WTC11 (cell line): ENCODE measurements at regions not wholly inside any gene's neighbourhood (a gene's known extent, or its start where the extent isn't known, plus 50 kb on each side); places are given as distances from the start of the nearest gene placed in this dataset.

Experiments
- ATAC-seq: fragments of 200-7000 bp; cut with Tn5 transposase; 2 replicates; pipeline ENCODE4 v1.10.0; 2021; ENCODE audit warnings: mild to moderate bottlenecking, moderate library complexity
- CTCF ChIA-PET: fragments of 300-600 bp; sonication (Branson Sonifier 250); formaldehyde crosslinking; loops from one replicate; lab custom pipeline; 2021; ENCODE audit warnings: antibody characterized with exemption; lab: Charles Lee
- POLR2A ChIA-PET: fragments of 350-600 bp; sonication (Branson Sonifier 250); formaldehyde crosslinking; loops from one replicate; lab custom pipeline; 2021; ENCODE audit warnings: antibody characterized with exemption; lab: Charles Lee
- DNase-seq: peaks from one replicate; pipeline ENCODE4 v3.0.0; 2021; ENCODE audit warnings: low spot score
- H3K27ac Mint-ChIP-seq: 2 replicates; pipeline ENCODE4 v1.8.0; 2021; ENCODE audit warnings: mixed read lengths
- H3K27me3 Mint-ChIP-seq: 2 replicates; pipeline ENCODE4 v1.8.0; 2021; ENCODE audit warnings: low read depth, mild to moderate bottlenecking, moderate library complexity, mixed read lengths
- H3K36me3 Mint-ChIP-seq: 2 replicates; pipeline ENCODE4 v1.8.0; 2021; ENCODE audit warnings: mixed read lengths
- H3K4me1 Mint-ChIP-seq: 2 replicates; pipeline ENCODE4 v1.8.0; 2022; ENCODE audit warnings: mixed read lengths
- H3K4me3 Mint-ChIP-seq: 2 replicates; pipeline ENCODE4 v1.8.0; 2021; ENCODE audit warnings: mild to moderate bottlenecking, moderate library complexity, mixed read lengths
- H3K9me3 Mint-ChIP-seq: 2 replicates; pipeline ENCODE4 v1.8.0; 2021; ENCODE audit warnings: mixed read lengths
- FOXP1 ChIP-seq: sonication (generic); formaldehyde crosslinking; IDR thresholded peaks from 2 replicates; pipeline ENCODE4 v1.8.0; 2022; ENCODE audit warnings: missing genetic modification reagents, mild to moderate bottlenecking, moderate library complexity, borderline replicate concordance
- GRHL2 ChIP-seq: fragments of 250-450 bp; sonication (Bioruptor Pico); IDR thresholded peaks from 2 replicates; pipeline ENCODE4 v1.8.0; 2022; ENCODE audit warnings: mild to moderate bottlenecking, moderate library complexity; ENCODE audit not compliant: insufficient replicate concordance, severe bottlenecking
- JUN ChIP-seq: sonication (generic); formaldehyde crosslinking; IDR thresholded peaks from 2 replicates; pipeline ENCODE4 v1.8.0; 2023; ENCODE audit warnings: mild to moderate bottlenecking, missing genetic modification reagents
- OVOL2 ChIP-seq: fragments of 250-450 bp; sonication (Bioruptor Pico); IDR thresholded peaks from 2 replicates; pipeline ENCODE4 v1.9.0; 2021; ENCODE audit warnings: mild to moderate bottlenecking, borderline replicate concordance
- PREB ChIP-seq: sonication (generic); formaldehyde crosslinking; IDR thresholded peaks from 2 replicates; pipeline ENCODE4 v1.8.1; 2022; ENCODE audit warnings: mild to moderate bottlenecking, missing genetic modification reagents, moderate library complexity, borderline replicate concordance
- SMAD3 ChIP-seq: sonication (generic); formaldehyde crosslinking; IDR thresholded peaks from 2 replicates; pipeline ENCODE4 v1.8.0; 2022; ENCODE audit warnings: missing genetic modification reagents, mild to moderate bottlenecking, borderline replicate concordance
- SMAD4 ChIP-seq: sonication (generic); formaldehyde crosslinking; IDR thresholded peaks from 2 replicates; pipeline ENCODE4 v1.8.0; 2022; ENCODE audit warnings: mild to moderate bottlenecking, missing genetic modification reagents
- SOX15 ChIP-seq: fragments of 250-450 bp; sonication (Bioruptor Pico); IDR thresholded peaks from 2 replicates; pipeline ENCODE4 v1.9.0; 2021; ENCODE audit warnings: mild to moderate bottlenecking
- ZMAT4 ChIP-seq: fragments of 250-450 bp; sonication (Bioruptor Pico); IDR thresholded peaks from 2 replicates; pipeline ENCODE4 v1.9.0; 2021; ENCODE audit warnings: mild to moderate bottlenecking
- ZNF232 ChIP-seq: sonication (generic); formaldehyde crosslinking; IDR thresholded peaks from 2 replicates; pipeline ENCODE4 v1.8.0; 2022; ENCODE audit warnings: mild to moderate bottlenecking, missing genetic modification reagents
- TF ChIP-seq, protein P1 (sequence below): sonication (generic); formaldehyde crosslinking; IDR thresholded peaks from 2 replicates; pipeline ENCODE4 v1.8.0; 2022; ENCODE audit warnings: mild to moderate bottlenecking, missing genetic modification reagents
- TF ChIP-seq, protein P2 (sequence below): fragments of 250-450 bp; sonication (Bioruptor Pico); IDR thresholded peaks from 2 replicates; pipeline ENCODE4 v1.9.0; 2021; ENCODE audit warnings: mild to moderate bottlenecking
- TF ChIP-seq, protein P3 (sequence below): sonication (generic); formaldehyde crosslinking; IDR thresholded peaks from 2 replicates; pipeline ENCODE4 v1.8.0; 2023; ENCODE audit warnings: mild to moderate bottlenecking, missing genetic modification reagents
- TF ChIP-seq, protein P4 (sequence below): sonication (generic); formaldehyde crosslinking; IDR thresholded peaks from 2 replicates; pipeline ENCODE4 v1.8.1; 2022; ENCODE audit warnings: low read depth, mild to moderate bottlenecking, moderate library complexity, missing genetic modification reagents, borderline replicate concordance
- TF ChIP-seq, protein P5 (sequence below): sonication (generic); formaldehyde crosslinking; IDR thresholded peaks from 2 replicates; pipeline ENCODE4 v1.8.0; 2022; ENCODE audit warnings: mild to moderate bottlenecking, missing genetic modification reagents

GRCh38 chr12:91968076-91968776, 177.4 kb downstream of the BTG1 start (continued):
- TF ChIP-seq, protein P1, sequence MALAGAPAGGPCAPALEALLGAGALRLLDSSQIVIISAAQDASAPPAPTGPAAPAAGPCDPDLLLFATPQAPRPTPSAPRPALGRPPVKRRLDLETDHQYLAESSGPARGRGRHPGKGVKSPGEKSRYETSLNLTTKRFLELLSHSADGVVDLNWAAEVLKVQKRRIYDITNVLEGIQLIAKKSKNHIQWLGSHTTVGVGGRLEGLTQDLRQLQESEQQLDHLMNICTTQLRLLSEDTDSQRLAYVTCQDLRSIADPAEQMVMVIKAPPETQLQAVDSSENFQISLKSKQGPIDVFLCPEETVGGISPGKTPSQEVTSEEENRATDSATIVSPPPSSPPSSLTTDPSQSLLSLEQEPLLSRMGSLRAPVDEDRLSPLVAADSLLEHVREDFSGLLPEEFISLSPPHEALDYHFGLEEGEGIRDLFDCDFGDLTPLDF (CRISPR knock-in tag), result no peak
- TF ChIP-seq PREB (no peak), ZMAT4 (no peak)

GRCh38 chr12:91967590-91967989, 178.1 kb downstream of the BTG1 start:
- H3K4me3 Mint-ChIP-seq, result no peak overlapping the region
- TF ChIP-seq, protein P2, sequence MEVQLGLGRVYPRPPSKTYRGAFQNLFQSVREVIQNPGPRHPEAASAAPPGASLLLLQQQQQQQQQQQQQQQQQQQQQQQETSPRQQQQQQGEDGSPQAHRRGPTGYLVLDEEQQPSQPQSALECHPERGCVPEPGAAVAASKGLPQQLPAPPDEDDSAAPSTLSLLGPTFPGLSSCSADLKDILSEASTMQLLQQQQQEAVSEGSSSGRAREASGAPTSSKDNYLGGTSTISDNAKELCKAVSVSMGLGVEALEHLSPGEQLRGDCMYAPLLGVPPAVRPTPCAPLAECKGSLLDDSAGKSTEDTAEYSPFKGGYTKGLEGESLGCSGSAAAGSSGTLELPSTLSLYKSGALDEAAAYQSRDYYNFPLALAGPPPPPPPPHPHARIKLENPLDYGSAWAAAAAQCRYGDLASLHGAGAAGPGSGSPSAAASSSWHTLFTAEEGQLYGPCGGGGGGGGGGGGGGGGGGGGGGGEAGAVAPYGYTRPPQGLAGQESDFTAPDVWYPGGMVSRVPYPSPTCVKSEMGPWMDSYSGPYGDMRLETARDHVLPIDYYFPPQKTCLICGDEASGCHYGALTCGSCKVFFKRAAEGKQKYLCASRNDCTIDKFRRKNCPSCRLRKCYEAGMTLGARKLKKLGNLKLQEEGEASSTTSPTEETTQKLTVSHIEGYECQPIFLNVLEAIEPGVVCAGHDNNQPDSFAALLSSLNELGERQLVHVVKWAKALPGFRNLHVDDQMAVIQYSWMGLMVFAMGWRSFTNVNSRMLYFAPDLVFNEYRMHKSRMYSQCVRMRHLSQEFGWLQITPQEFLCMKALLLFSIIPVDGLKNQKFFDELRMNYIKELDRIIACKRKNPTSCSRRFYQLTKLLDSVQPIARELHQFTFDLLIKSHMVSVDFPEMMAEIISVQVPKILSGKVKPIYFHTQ, result no peak
- H3K27ac Mint-ChIP-seq, result no peak overlapping the region
- no peaks in the 10 kb centered on the region for H3K27me3 Mint-ChIP-seq
- POLR2A ChIA-PET, result interaction anchor here (0.6 kb wide), 1 partner anchor 201 kb away, joined by 4 read pairs; no protein-coding TSS in a partner anchor
- H3K36me3 Mint-ChIP-seq, result peaks cover 19% of the 10 kb centered on the region
- CTCF ChIA-PET, result no interaction called here
- no peak for ATAC-seq
- no peak for DNase-seq
- H3K9me3 Mint-ChIP-seq, result peaks cover 26% of the 10 kb centered on the region
- no peaks in the 10 kb centered on the region for H3K4me1 Mint-ChIP-seq

DNA sequence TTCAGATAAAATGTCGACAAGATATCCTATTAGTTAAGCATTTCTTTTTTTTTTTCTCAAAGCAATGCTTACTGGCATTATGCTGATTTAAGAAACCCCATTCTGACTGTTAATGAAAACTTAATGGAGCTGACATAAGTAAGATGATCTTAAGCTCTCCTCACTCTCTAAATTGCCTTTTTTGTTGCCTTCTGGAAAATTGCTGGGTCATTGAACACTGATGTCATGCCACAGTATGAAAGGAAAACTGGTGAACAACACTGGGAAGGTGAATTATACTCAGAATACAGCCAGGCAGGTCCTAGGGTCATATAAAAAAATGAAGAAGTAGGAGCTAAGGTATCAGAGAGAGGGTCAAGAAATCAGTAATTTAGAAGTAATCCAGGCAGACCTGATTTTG, 179.9 kb downstream of the BTG1 start:
- POLR2A ChIA-PET, result no interaction called here
- ATAC-seq (no peak), DNase-seq (no peak)
- peaks cover 11% of the 10 kb centered on the region for H3K36me3 Mint-ChIP-seq
- H3K27me3 Mint-ChIP-seq, result no peaks in the 10 kb centered on the region
- H3K4me1 Mint-ChIP-seq, result no peaks in the 10 kb centered on the region
- H3K27ac Mint-ChIP-seq, result no peak overlapping the region
- no peak overlapping the region for H3K4me3 Mint-ChIP-seq
- CTCF ChIA-PET, result no interaction called here
- H3K9me3 Mint-ChIP-seq, result peaks cover 14% of the 10 kb centered on the region
- TF ChIP-seq, protein P3, sequence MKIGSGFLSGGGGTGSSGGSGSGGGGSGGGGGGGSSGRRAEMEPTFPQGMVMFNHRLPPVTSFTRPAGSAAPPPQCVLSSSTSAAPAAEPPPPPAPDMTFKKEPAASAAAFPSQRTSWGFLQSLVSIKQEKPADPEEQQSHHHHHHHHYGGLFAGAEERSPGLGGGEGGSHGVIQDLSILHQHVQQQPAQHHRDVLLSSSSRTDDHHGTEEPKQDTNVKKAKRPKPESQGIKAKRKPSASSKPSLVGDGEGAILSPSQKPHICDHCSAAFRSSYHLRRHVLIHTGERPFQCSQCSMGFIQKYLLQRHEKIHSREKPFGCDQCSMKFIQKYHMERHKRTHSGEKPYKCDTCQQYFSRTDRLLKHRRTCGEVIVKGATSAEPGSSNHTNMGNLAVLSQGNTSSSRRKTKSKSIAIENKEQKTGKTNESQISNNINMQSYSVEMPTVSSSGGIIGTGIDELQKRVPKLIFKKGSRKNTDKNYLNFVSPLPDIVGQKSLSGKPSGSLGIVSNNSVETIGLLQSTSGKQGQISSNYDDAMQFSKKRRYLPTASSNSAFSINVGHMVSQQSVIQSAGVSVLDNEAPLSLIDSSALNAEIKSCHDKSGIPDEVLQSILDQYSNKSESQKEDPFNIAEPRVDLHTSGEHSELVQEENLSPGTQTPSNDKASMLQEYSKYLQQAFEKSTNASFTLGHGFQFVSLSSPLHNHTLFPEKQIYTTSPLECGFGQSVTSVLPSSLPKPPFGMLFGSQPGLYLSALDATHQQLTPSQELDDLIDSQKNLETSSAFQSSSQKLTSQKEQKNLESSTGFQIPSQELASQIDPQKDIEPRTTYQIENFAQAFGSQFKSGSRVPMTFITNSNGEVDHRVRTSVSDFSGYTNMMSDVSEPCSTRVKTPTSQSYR (CRISPR knock-in tag), result no peak
- TF ChIP-seq OVOL2 (CRISPR knock-in tag) (no peak), FOXP1 (CRISPR knock-in tag) (no peak), ZNF232 (no peak), SMAD4 (CRISPR knock-in tag) (no peak), GRHL2 (CRISPR knock-in tag) (no peak), JUN (CRISPR knock-in tag) (no peak), SMAD3 (CRISPR knock-in tag) (no peak), SOX15 (CRISPR knock-in tag) (no peak)
- TF ChIP-seq, protein P4, sequence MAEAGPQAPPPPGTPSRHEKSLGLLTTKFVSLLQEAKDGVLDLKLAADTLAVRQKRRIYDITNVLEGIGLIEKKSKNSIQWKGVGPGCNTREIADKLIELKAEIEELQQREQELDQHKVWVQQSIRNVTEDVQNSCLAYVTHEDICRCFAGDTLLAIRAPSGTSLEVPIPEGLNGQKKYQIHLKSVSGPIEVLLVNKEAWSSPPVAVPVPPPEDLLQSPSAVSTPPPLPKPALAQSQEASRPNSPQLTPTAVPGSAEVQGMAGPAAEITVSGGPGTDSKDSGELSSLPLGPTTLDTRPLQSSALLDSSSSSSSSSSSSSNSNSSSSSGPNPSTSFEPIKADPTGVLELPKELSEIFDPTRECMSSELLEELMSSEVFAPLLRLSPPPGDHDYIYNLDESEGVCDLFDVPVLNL (CRISPR knock-in tag), result no peak
- TF ChIP-seq, protein P5, sequence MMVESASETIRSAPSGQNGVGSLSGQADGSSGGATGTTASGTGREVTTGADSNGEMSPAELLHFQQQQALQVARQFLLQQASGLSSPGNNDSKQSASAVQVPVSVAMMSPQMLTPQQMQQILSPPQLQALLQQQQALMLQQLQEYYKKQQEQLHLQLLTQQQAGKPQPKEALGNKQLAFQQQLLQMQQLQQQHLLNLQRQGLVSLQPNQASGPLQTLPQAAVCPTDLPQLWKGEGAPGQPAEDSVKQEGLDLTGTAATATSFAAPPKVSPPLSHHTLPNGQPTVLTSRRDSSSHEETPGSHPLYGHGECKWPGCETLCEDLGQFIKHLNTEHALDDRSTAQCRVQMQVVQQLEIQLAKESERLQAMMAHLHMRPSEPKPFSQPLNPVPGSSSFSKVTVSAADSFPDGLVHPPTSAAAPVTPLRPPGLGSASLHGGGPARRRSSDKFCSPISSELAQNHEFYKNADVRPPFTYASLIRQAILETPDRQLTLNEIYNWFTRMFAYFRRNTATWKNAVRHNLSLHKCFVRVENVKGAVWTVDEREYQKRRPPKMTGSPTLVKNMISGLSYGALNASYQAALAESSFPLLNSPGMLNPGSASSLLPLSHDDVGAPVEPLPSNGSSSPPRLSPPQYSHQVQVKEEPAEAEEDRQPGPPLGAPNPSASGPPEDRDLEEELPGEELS (CRISPR knock-in tag), result no peak
